GM12878 (cell line): ENCODE measurements at regions not wholly inside any gene's neighbourhood (a gene's known extent, or its start where the extent isn't known, plus 50 kb on each side); places are given as distances from the start of the nearest gene placed in this dataset.

ENCODE experiments used
- BHLHE40 ChIP-seq, 2 experiments: fragments of 450-650 bp in 1 of 2; IDR thresholded peaks; 2 replicates each; pipeline ENCODE4 v1.6.1; 2011 to 2017; ENCODE audit warnings: low read depth in 2 of 2, borderline replicate concordance in 1 of 2, improper control_type of control experiment in 1 of 2, low read length in 1 of 2, mild to moderate bottlenecking in 1 of 2
- CBX5 ChIP-seq: sonication (generic); IDR thresholded peaks from 2 replicates; pipeline ENCODE4 v1.6.1; 2016; ENCODE audit warnings: low read depth, moderate library complexity, mild to moderate bottlenecking, inconsistent platforms
- EP300 ChIP-seq, 2 experiments: fragments of 150-350 bp in 1 of 2; IDR thresholded peaks; 2 replicates each; pipeline ENCODE4 v1.6.1; 2011 to 2012; ENCODE audit warnings: low read depth in 2 of 2, low read length in 2 of 2, borderline replicate concordance in 1 of 2, improper control_type of control experiment in 1 of 2, inconsistent platforms in 1 of 2; ENCODE audit not compliant: control insufficient read depth in 1 of 2
- ESRRA ChIP-seq: IDR thresholded peaks from 2 replicates; pipeline ENCODE4 v1.6.1; 2012; ENCODE audit warnings: mild to moderate bottlenecking, low read length, improper control_type of control experiment
- EZH2 ChIP-seq: IDR thresholded peaks from 2 replicates; pipeline ENCODE4 v1.6.1; 2012; ENCODE audit warnings: low read depth, mild to moderate bottlenecking, control low read depth, inconsistent platforms, low read length, borderline replicate concordance; ENCODE audit not compliant: control insufficient read depth
- FOXK2 ChIP-seq: fragments of 450-650 bp; IDR thresholded peaks from 2 replicates; pipeline ENCODE4 v1.6.1; 2017; ENCODE audit warnings: mild to moderate bottlenecking, moderate library complexity
- JUND ChIP-seq: IDR thresholded peaks from 2 replicates; pipeline ENCODE4 v1.6.1; 2012; ENCODE audit warnings: low read depth, mild to moderate bottlenecking, low read length, improper control_type of control experiment, moderate library complexity
- PML ChIP-seq: IDR thresholded peaks from 2 replicates; pipeline ENCODE4 v1.6.1; 2012; ENCODE audit warnings: low read length, inconsistent platforms
- POLR2A ChIP-seq: IDR thresholded peaks from 2 replicates; pipeline ENCODE4 v1.6.1; 2011; ENCODE audit warnings: low read depth, mild to moderate bottlenecking, low read length
- POLR2AphosphoS2 ChIP-seq: IDR thresholded peaks from 2 replicates; pipeline ENCODE4 v1.6.1; 2011; ENCODE audit warnings: low read depth, mild to moderate bottlenecking, low read length, improper control_type of control experiment, moderate library complexity
- TF ChIP-seq, protein P1 (sequence below), 3 experiments: IDR thresholded peaks in 2 of 3; conservative IDR thresholded peaks in 1 of 3; 2 replicates each; pipeline ENCODE4 v1.5.1; 2011; ENCODE audit warnings: low read depth in 3 of 3, low read length in 3 of 3, mild to moderate bottlenecking in 3 of 3, control low read depth in 2 of 3, moderate library complexity in 2 of 3, inconsistent platforms in 1 of 3, mixed read lengths in 1 of 3; ENCODE audit not compliant: control insufficient read depth in 2 of 3, insufficient read depth in 1 of 3; ENCODE audit errors: extremely low read depth in 1 of 3
- TF ChIP-seq, protein P2 (sequence below): fragments of 150-350 bp; IDR thresholded peaks from 2 replicates; pipeline ENCODE4 v1.6.1; 2016; ENCODE audit warnings: low read depth, low read length
- TF ChIP-seq, protein P3 (sequence below): fragments of 450-650 bp; IDR thresholded peaks from 2 replicates; pipeline ENCODE4 v1.6.1; 2017; ENCODE audit warnings: mild to moderate bottlenecking, moderate library complexity

DNA sequence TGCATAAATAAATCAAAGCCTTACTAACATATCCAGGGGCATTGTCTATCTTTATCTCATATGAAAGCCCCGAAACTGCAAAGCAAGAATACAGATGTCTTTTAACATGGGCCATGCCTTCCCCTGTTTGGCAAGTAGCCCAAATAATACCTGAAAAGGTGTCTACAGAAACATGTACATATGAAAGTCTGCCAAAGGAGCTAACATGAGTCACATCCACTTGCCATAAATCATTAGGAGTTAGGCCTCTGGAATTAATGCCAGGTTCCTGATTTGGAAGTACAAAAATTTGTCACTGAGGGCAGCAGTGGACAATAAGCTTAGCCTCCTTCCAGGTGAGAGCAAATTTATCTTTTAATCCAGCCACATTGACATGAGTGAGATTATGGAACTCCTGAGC is 85.5 kb upstream of the PGR start:
- no peak for TF ChIP-seq ESRRA
- TF ChIP-seq, protein P1, sequence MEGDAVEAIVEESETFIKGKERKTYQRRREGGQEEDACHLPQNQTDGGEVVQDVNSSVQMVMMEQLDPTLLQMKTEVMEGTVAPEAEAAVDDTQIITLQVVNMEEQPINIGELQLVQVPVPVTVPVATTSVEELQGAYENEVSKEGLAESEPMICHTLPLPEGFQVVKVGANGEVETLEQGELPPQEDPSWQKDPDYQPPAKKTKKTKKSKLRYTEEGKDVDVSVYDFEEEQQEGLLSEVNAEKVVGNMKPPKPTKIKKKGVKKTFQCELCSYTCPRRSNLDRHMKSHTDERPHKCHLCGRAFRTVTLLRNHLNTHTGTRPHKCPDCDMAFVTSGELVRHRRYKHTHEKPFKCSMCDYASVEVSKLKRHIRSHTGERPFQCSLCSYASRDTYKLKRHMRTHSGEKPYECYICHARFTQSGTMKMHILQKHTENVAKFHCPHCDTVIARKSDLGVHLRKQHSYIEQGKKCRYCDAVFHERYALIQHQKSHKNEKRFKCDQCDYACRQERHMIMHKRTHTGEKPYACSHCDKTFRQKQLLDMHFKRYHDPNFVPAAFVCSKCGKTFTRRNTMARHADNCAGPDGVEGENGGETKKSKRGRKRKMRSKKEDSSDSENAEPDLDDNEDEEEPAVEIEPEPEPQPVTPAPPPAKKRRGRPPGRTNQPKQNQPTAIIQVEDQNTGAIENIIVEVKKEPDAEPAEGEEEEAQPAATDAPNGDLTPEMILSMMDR (IDR thresholded peaks at IDR 0.05 in 2 of 3, conservative IDR thresholded peaks at IDR 0.05 in 1 of 3; ENCODE audit: control insufficient read depth in 2 of 3, extremely low read depth in 1 of 3, insufficient read depth in 1 of 3, low read depth in 3 of 3, low read length in 3 of 3), result no peak
- no peak for TF ChIP-seq POLR2A
- TF ChIP-seq FOXK2, result no peak
- no peak for TF ChIP-seq BHLHE40 (IDR thresholded peaks at IDR 0.05; ENCODE audit: borderline replicate concordance in 1 of 2, low read depth in 2 of 2, low read length in 1 of 2)
- TF ChIP-seq, protein P2, sequence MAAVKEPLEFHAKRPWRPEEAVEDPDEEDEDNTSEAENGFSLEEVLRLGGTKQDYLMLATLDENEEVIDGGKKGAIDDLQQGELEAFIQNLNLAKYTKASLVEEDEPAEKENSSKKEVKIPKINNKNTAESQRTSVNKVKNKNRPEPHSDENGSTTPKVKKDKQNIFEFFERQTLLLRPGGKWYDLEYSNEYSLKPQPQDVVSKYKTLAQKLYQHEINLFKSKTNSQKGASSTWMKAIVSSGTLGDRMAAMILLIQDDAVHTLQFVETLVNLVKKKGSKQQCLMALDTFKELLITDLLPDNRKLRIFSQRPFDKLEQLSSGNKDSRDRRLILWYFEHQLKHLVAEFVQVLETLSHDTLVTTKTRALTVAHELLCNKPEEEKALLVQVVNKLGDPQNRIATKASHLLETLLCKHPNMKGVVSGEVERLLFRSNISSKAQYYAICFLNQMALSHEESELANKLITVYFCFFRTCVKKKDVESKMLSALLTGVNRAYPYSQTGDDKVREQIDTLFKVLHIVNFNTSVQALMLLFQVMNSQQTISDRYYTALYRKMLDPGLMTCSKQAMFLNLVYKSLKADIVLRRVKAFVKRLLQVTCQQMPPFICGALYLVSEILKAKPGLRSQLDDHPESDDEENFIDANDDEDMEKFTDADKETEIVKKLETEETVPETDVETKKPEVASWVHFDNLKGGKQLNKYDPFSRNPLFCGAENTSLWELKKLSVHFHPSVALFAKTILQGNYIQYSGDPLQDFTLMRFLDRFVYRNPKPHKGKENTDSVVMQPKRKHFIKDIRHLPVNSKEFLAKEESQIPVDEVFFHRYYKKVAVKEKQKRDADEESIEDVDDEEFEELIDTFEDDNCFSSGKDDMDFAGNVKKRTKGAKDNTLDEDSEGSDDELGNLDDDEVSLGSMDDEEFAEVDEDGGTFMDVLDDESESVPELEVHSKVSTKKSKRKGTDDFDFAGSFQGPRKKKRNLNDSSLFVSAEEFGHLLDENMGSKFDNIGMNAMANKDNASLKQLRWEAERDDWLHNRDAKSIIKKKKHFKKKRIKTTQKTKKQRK, result no peak
- TF ChIP-seq EP300 (IDR thresholded peaks at IDR 0.05; ENCODE audit: borderline replicate concordance in 1 of 2, control insufficient read depth in 1 of 2, low read depth in 2 of 2, low read length in 2 of 2), result no peak
- TF ChIP-seq JUND, result no peak
- TF ChIP-seq EZH2, result no peak
- TF ChIP-seq, protein P3, sequence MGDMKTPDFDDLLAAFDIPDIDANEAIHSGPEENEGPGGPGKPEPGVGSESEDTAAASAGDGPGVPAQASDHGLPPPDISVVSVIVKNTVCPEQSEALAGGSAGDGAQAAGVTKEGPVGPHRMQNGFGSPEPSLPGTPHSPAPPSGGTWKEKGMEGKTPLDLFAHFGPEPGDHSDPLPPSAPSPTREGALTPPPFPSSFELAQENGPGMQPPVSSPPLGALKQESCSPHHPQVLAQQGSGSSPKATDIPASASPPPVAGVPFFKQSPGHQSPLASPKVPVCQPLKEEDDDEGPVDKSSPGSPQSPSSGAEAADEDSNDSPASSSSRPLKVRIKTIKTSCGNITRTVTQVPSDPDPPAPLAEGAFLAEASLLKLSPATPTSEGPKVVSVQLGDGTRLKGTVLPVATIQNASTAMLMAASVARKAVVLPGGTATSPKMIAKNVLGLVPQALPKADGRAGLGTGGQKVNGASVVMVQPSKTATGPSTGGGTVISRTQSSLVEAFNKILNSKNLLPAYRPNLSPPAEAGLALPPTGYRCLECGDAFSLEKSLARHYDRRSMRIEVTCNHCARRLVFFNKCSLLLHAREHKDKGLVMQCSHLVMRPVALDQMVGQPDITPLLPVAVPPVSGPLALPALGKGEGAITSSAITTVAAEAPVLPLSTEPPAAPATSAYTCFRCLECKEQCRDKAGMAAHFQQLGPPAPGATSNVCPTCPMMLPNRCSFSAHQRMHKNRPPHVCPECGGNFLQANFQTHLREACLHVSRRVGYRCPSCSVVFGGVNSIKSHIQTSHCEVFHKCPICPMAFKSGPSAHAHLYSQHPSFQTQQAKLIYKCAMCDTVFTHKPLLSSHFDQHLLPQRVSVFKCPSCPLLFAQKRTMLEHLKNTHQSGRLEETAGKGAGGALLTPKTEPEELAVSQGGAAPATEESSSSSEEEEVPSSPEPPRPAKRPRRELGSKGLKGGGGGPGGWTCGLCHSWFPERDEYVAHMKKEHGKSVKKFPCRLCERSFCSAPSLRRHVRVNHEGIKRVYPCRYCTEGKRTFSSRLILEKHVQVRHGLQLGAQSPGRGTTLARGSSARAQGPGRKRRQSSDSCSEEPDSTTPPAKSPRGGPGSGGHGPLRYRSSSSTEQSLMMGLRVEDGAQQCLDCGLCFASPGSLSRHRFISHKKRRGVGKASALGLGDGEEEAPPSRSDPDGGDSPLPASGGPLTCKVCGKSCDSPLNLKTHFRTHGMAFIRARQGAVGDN, result no peak
- no peak for TF ChIP-seq POLR2AphosphoS2
- TF ChIP-seq CBX5, result no peak
- TF ChIP-seq PML, result no peak
